Breast epithelium (tissue), 3 donors: ENCODE measurements at regions not wholly inside any gene's neighbourhood (a gene's known extent, or its start where the extent isn't known, plus 50 kb on each side); places are given as distances from the start of the nearest gene placed in this dataset.

ENCODE experiments used
- POLR2A ChIP-seq: fragments of 450-650 bp; IDR thresholded peaks from one replicate; pipeline ENCODE4 v1.6.1; 2016; ENCODE audit warnings: antibody characterized with exemption, mild to moderate bottlenecking, moderate library complexity
- TF ChIP-seq, protein P1 (sequence below), 3 donors: fragments of 450-650 bp; IDR thresholded peaks; one replicate each; pipeline ENCODE4 v1.5.1; 2016 to 2017; ENCODE audit warnings: antibody characterized with exemption in 3 of 3, mild to moderate bottlenecking in 3 of 3, moderate library complexity in 3 of 3

DNA sequence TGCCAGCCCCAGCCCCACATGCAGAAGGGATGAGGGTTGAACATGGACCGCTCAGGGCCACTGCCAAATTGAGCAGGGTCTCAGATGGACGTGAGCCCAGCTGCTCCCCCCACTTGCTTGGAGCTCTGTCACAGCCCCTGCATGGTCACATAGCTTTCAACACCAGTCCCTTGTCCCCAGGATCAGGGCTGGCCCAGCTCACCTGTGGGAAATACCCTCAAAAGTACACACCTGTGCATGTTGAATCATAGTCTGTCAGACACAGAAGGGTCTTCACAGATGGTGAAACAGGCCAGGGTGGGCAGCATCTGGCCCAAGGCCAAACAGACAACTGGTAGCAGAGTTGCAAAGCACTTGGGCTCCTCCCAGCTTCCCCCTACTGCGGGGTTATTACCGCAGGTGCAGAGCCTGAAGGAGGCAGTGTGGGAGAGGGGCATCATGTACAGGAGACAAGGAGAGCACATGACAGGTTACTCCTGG lies 77.6 kb upstream of the UNC5B start:
- TF ChIP-seq, protein P1, sequence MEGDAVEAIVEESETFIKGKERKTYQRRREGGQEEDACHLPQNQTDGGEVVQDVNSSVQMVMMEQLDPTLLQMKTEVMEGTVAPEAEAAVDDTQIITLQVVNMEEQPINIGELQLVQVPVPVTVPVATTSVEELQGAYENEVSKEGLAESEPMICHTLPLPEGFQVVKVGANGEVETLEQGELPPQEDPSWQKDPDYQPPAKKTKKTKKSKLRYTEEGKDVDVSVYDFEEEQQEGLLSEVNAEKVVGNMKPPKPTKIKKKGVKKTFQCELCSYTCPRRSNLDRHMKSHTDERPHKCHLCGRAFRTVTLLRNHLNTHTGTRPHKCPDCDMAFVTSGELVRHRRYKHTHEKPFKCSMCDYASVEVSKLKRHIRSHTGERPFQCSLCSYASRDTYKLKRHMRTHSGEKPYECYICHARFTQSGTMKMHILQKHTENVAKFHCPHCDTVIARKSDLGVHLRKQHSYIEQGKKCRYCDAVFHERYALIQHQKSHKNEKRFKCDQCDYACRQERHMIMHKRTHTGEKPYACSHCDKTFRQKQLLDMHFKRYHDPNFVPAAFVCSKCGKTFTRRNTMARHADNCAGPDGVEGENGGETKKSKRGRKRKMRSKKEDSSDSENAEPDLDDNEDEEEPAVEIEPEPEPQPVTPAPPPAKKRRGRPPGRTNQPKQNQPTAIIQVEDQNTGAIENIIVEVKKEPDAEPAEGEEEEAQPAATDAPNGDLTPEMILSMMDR (IDR thresholded peaks at IDR 0.05) = no peak
- TF ChIP-seq POLR2A = no peak
